Coronary artery (tissue), 2 donors: ENCODE measurements at regions not wholly inside any gene's neighbourhood (a gene's known extent, or its start where the extent isn't known, plus 50 kb on each side); places are given as distances from the start of the nearest gene placed in this dataset.

Experiments used
- DNase-seq: peaks from one replicate; pipeline ENCODE4 v3.0.0-alpha.2; 2017; ENCODE audit warnings: low spot score
- H3K27ac ChIP-seq, 2 donors: fragments of 200-600 bp; sonication (generic); one replicate each; pipeline ENCODE4 v1.5.1; 2016 to 2019
- H3K4me3 ChIP-seq: fragments of 200-600 bp; sonication (generic); 2 replicates; pipeline ENCODE4 v1.5.1; 2016; ENCODE audit warnings: mild to moderate bottlenecking, moderate library complexity
- CTCF ChIP-seq: fragments of 200-600 bp; sonication (generic); IDR thresholded peaks from one replicate; pipeline ENCODE4 v1.5.1; 2019; ENCODE audit warnings: antibody characterized with exemption

- Histone ChIP-seq H3K27ac (peak overlapping the region; percentile 55 to 57), H3K4me3 (no peak overlapping the region)
- no peak for TF ChIP-seq CTCF
- no peak for DNase-seq
Measured at GRCh38 chr2:18467749-18468360, 92.6 kb downstream of the RDH14 start.

- no peak overlapping the region for H3K27ac ChIP-seq
- DNase-seq, result no peak
- TF ChIP-seq CTCF, result no peak
Measured at GRCh38 chr2:18465979-18466378, 94.5 kb downstream of the RDH14 start.

GRCh38 chr2:18464913-18465312 lies 95.5 kb downstream of the RDH14 start:
- Histone ChIP-seq H3K4me3 (no peak overlapping the region), H3K27ac (no peak overlapping the region)
- TF ChIP-seq CTCF, result no peak
- DNase-seq, result no peak

More at GRCh38 chr2:18465979-18466378, 94.5 kb downstream of the RDH14 start:
- H3K4me3 ChIP-seq, result no peak overlapping the region

GRCh38 chr2:18456026-18456425 lies 104.4 kb downstream of the RDH14 start:
- H3K27ac ChIP-seq, result peak overlapping the region; percentile 70 to 90
- no peak for TF ChIP-seq CTCF
- H3K4me3 ChIP-seq, result peak overlapping the region; percentile 37
- no peak for DNase-seq

- no peak for TF ChIP-seq CTCF
- H3K27ac ChIP-seq, result peak overlapping the region; percentile 70 to 90
- no peak for DNase-seq
- H3K4me3 ChIP-seq, result peak overlapping the region; percentile 37
Measured at GRCh38 chr2:18455236-18455862, 105.1 kb downstream of the RDH14 start.

GRCh38 chr2:18454692-18455235 lies 105.7 kb downstream of the RDH14 start:
- Histone ChIP-seq H3K27ac (peak overlapping the region; percentile 70 to 90), H3K4me3 (peak overlapping the region; percentile 37)
- peak; percentile 83 for DNase-seq
- TF ChIP-seq CTCF, result no peak

GRCh38 chr2:18446715-18447114 lies 113.7 kb downstream of the RDH14 start:
- no peak for TF ChIP-seq CTCF
- no peak for DNase-seq
- Histone ChIP-seq H3K4me3 (no peak overlapping the region), H3K27ac (peak overlapping the region in 1 of 2 donors; percentile 76)
